DND-41 (cell line): ENCODE measurements at regions not wholly inside any gene's neighbourhood (a gene's known extent, or its start where the extent isn't known, plus 50 kb on each side); places are given as distances from the start of the nearest gene placed in this dataset.

Source experiments
- ATAC-seq: fragments of 200-7000 bp; cut with Tn5 transposase; 3 replicates; pipeline ENCODE4 v1.9.1; 2021; ENCODE audit warnings: low read depth; ENCODE audit not compliant: insufficient read depth
- DNase-seq: peaks from one replicate; pipeline ENCODE4 v3.0.0-alpha.2; 2020
- H2AFZ ChIP-seq: 2 replicates; pipeline ENCODE4 v1.6.0; 2012; ENCODE audit warnings: low read depth, low read length
- H3K27ac ChIP-seq: 2 replicates; pipeline ENCODE4 v1.5.1; 2012; ENCODE audit warnings: low read length, inconsistent platforms
- H3K27me3 ChIP-seq: fragments of 200-600 bp; sonication (generic); 2 replicates; pipeline ENCODE4 v1.6.0; 2012; ENCODE audit warnings: low read length, mild to moderate bottlenecking, inconsistent platforms; ENCODE audit not compliant: insufficient read depth, poor library complexity
- H3K36me3 ChIP-seq: 2 replicates; pipeline ENCODE4 v1.5.1; 2012; ENCODE audit warnings: low read length, inconsistent platforms; ENCODE audit not compliant: insufficient read depth
- H3K4me1 ChIP-seq: 2 replicates; pipeline ENCODE4 v1.5.1; 2012; ENCODE audit warnings: mild to moderate bottlenecking, low read length; ENCODE audit not compliant: insufficient read depth
- H3K4me2 ChIP-seq: 2 replicates; pipeline ENCODE4 v1.6.0; 2012; ENCODE audit warnings: mild to moderate bottlenecking, moderate library complexity, low read length, inconsistent platforms; ENCODE audit not compliant: insufficient read depth
- H3K4me3 ChIP-seq, 2 experiments: fragments of 200-600 bp in 1 of 2; shearing (Covaris generic) in 1 of 2; 2 replicates each; pipeline ENCODE4 v1.5.1; 2012 to 2016; ENCODE audit warnings: inconsistent platforms in 2 of 2, low read length in 2 of 2, mild to moderate bottlenecking in 2 of 2, low read depth in 1 of 2, moderate library complexity in 1 of 2
- H3K79me2 ChIP-seq: 2 replicates; pipeline ENCODE4 v1.6.0; 2012; ENCODE audit warnings: low read length, inconsistent platforms; ENCODE audit not compliant: insufficient read depth
- H3K9ac ChIP-seq: 2 replicates; pipeline ENCODE4 v1.6.0; 2012; ENCODE audit warnings: low read depth, mild to moderate bottlenecking, inconsistent platforms, low read length, moderate library complexity
- H3K9me3 ChIP-seq: 2 replicates; pipeline ENCODE4 v1.5.1; 2012; ENCODE audit warnings: low read length, moderate library complexity, mild to moderate bottlenecking, inconsistent platforms; ENCODE audit not compliant: insufficient read depth, severe bottlenecking
- H4K20me1 ChIP-seq: 2 replicates; pipeline ENCODE4 v1.6.0; 2012; ENCODE audit warnings: low read length; ENCODE audit not compliant: insufficient read depth
- EZH2 ChIP-seq: IDR thresholded peaks from 3 replicates; pipeline ENCODE4 v1.6.1; 2012; ENCODE audit warnings: borderline replicate concordance, low read depth, mild to moderate bottlenecking, moderate library complexity, low read length, inconsistent platforms; ENCODE audit not compliant: severe bottlenecking
- TF ChIP-seq, protein P1 (sequence below): IDR thresholded peaks from 2 replicates; pipeline ENCODE4 v1.5.1; 2012; ENCODE audit warnings: borderline replicate concordance, low read length, moderate library complexity, mild to moderate bottlenecking; ENCODE audit not compliant: poor library complexity, severe bottlenecking; ENCODE audit errors: extremely low read depth

DNA sequence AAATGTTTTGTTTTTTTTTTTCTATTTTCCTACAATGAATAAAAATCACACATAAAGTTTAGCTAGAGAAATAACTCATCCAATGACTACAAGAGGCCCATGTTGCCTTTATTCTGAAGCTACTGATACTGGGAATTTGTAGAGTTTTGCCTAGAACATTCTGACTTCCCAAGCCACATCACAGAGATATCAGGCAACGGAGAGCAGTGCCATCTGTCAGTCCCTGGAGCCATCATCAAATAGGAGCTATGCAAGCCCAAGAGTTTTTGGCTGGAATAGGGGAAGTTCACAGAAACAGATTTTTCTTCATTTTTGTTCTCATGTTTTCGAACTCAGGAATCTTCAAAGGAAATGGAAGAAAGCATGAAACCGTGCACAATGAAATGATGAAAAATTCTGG lies 896.6 kb downstream of the TLE1 start:
- H3K79me2 ChIP-seq: no peaks in the 10 kb centered on the region
- no peak overlapping the region for H3K4me2 ChIP-seq
- no peak overlapping the region for H2AFZ ChIP-seq
- H3K36me3 ChIP-seq: no peaks in the 10 kb centered on the region
- H3K9me3 ChIP-seq: no peaks in the 10 kb centered on the region
- no peaks in the 10 kb centered on the region for H3K27me3 ChIP-seq
- no peak overlapping the region for H3K4me3 ChIP-seq
- H4K20me1 ChIP-seq: no peaks in the 10 kb centered on the region
- peaks cover 3% of the 10 kb centered on the region; the same call in 1 of the 2 replicates for H3K4me1 ChIP-seq
- ATAC-seq (no peak), DNase-seq (no peak)
- H3K9ac ChIP-seq: no peak overlapping the region
- H3K27ac ChIP-seq: no peak overlapping the region
- TF ChIP-seq, protein P1, sequence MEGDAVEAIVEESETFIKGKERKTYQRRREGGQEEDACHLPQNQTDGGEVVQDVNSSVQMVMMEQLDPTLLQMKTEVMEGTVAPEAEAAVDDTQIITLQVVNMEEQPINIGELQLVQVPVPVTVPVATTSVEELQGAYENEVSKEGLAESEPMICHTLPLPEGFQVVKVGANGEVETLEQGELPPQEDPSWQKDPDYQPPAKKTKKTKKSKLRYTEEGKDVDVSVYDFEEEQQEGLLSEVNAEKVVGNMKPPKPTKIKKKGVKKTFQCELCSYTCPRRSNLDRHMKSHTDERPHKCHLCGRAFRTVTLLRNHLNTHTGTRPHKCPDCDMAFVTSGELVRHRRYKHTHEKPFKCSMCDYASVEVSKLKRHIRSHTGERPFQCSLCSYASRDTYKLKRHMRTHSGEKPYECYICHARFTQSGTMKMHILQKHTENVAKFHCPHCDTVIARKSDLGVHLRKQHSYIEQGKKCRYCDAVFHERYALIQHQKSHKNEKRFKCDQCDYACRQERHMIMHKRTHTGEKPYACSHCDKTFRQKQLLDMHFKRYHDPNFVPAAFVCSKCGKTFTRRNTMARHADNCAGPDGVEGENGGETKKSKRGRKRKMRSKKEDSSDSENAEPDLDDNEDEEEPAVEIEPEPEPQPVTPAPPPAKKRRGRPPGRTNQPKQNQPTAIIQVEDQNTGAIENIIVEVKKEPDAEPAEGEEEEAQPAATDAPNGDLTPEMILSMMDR: no peak
- TF ChIP-seq EZH2: no peak

DNA sequence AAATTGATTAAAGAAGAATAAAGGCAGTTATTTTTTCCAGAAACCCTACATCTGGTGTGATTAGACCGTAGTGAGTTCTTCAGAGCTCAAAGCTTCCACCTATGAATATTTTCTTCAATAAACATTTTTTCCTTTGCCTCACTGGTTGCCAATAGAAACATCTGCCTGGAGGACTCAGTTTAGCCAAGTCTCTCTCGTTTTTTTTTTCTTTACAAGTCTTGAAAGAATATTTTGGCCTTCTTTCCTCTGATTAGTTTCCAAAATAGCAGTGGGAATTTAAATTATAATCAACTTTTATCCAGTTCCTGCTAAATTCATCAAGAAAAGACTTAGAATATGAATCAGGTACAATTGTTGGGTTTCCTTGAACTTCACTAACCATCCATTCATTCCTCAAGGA lies 897.5 kb downstream of the TLE1 start:
- H2AFZ ChIP-seq: no peak overlapping the region
- H3K9me3 ChIP-seq: no peaks in the 10 kb centered on the region
- DNase-seq (no peak), ATAC-seq (no peak)
- H3K4me2 ChIP-seq: no peak overlapping the region
- H3K9ac ChIP-seq: no peak overlapping the region
- H3K27me3 ChIP-seq: no peaks in the 10 kb centered on the region
- H3K79me2 ChIP-seq: no peaks in the 10 kb centered on the region
- H3K27ac ChIP-seq: no peak overlapping the region
- no peaks in the 10 kb centered on the region for H3K36me3 ChIP-seq
- H4K20me1 ChIP-seq: no peaks in the 10 kb centered on the region
- 0 out of 2 replicates have a peak, but pooled peaks cover 2% of the 10 kb centered on the region for H3K4me1 ChIP-seq
- H3K4me3 ChIP-seq: no peak overlapping the region
- TF ChIP-seq EZH2: no peak
- TF ChIP-seq, protein P1: no peak

DNA sequence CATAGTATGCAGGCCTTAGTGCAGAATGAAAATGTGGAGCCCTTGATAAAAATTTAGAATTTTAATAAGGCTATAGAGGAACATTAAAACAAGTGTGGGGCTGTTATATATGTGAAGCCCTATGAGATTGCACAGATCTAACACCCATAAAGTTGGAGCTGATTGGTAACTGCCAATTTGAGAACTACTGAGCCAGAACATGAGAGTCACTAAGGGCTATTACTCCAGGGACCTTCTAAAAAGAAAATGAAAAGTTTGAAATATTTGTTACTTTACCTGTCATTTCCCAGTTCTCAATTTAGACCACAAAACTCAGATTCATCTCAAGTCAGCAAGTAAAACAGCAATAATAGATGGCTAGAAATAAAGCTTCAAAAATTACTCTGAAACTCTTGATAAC lies 898.6 kb downstream of the TLE1 start:
- TF ChIP-seq, protein P1: no peak
- TF ChIP-seq EZH2: no peak
- Histone ChIP-seq H3K4me1 (0 out of 2 replicates have a peak, but pooled peaks cover 2% of the 10 kb centered on the region), H3K27me3 (no peaks in the 10 kb centered on the region), H3K36me3 (no peaks in the 10 kb centered on the region), H3K9me3 (no peaks in the 10 kb centered on the region), H4K20me1 (no peaks in the 10 kb centered on the region), H2AFZ (no peak overlapping the region), H3K4me3 (no peak overlapping the region), H3K27ac (no peak overlapping the region), H3K9ac (no peak overlapping the region), H3K4me2 (no peak overlapping the region), H3K79me2 (no peaks in the 10 kb centered on the region)
- ATAC-seq (no peak), DNase-seq (no peak)

DNA sequence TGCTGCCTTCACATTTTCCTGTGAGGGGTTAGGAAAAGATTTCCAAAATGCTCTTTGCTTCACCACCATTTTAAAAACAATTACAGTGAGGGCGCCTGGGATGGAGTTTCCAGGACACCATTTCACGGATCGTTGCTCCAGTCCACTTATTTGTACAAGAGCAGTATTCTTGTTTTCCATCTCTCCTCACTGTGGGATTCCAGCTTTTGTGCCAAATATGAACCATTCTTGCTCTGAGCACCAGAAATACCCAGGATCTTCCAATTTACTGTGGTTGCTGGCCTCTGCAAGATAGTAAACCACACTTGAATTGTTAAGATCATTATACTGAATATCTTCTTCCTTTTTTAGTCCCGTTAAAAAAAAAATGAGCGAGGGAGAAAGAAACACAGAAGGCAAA lies 899.5 kb downstream of the TLE1 start:
- ATAC-seq: no peak
- H2AFZ ChIP-seq: no peak overlapping the region
- no peaks in the 10 kb centered on the region for H3K27me3 ChIP-seq
- H3K4me3 ChIP-seq: no peak overlapping the region
- no peaks in the 10 kb centered on the region for H3K79me2 ChIP-seq
- H4K20me1 ChIP-seq: no peaks in the 10 kb centered on the region
- TF ChIP-seq, protein P1: no peak
- TF ChIP-seq EZH2: no peak
- H3K9me3 ChIP-seq: no peaks in the 10 kb centered on the region
- H3K4me2 ChIP-seq: no peak overlapping the region
- DNase-seq: no peak
- no peaks in the 10 kb centered on the region for H3K36me3 ChIP-seq
- H3K27ac ChIP-seq: no peak overlapping the region
- no peak overlapping the region for H3K9ac ChIP-seq
- H3K4me1 ChIP-seq: 0 out of 2 replicates have a peak, but pooled peaks cover 2% of the 10 kb centered on the region
